Fibroblast of lung (primary cell): ENCODE measurements at regions not wholly inside any gene's neighbourhood (a gene's known extent, or its start where the extent isn't known, plus 50 kb on each side); places are given as distances from the start of the nearest gene placed in this dataset.

ENCODE experiments used
- CTCF ChIP-seq, 2 donors: IDR thresholded peaks in 1 of 2; conservative IDR thresholded peaks in 1 of 2; 1 replicate in 1 of 2; 2 replicates in 1 of 2; pipeline ENCODE4 v1.5.1; 2011 to 2012; ENCODE audit warnings: low read length in 2 of 2, control low read depth in 1 of 2, inconsistent platforms in 1 of 2, low read depth in 1 of 2, mild to moderate bottlenecking in 1 of 2
- EZH2 ChIP-seq: IDR thresholded peaks from 2 replicates; pipeline ENCODE4 v1.5.1; 2012; ENCODE audit warnings: low read length, control low read depth, mild to moderate bottlenecking; ENCODE audit errors: missing control alignments

GRCh38 chr20:22387452-22387851, 196.9 kb downstream of the FOXA2 start:
- TF ChIP-seq CTCF (conservative IDR thresholded peaks at IDR 0.05 in 1 of 2, IDR thresholded peaks at IDR 0.05 in 1 of 2; ENCODE audit: low read depth in 1 of 2, low read length in 2 of 2) (no peak), EZH2 (no peak)
